ENCODE measurements at regions not wholly inside any gene's neighbourhood (a gene's known extent, or its start where the extent isn't known, plus 50 kb on each side); places are given as distances from the start of the nearest gene placed in this dataset.

GRCh38 chr2:208594642-208595385 is 188.2 kb downstream of the PTH2R start:
- no peak for TF ChIP-seq REST (IDR thresholded peaks at IDR 0.05; ENCODE audit: insufficient read depth in 1 of 2, low read depth in 2 of 2, low read length in 1 of 2)
- TF ChIP-seq POLR2AphosphoS5 (IDR thresholded peaks at IDR 0.05; ENCODE audit: low read depth, low read length) = no peak
- TF ChIP-seq CTCF (IDR thresholded peaks at IDR 0.05) = no peak
- no peak for TF ChIP-seq SIN3A (IDR thresholded peaks at IDR 0.05; ENCODE audit: borderline replicate concordance, insufficient read depth, low read depth, low read length)
- TF ChIP-seq TCF7L2 (IDR thresholded peaks at IDR 0.05; ENCODE audit: low read depth, low read length) = no peak
